ENCODE measurements at regions not wholly inside any gene's neighbourhood (a gene's known extent, or its start where the extent isn't known, plus 50 kb on each side); places are given as distances from the start of the nearest gene placed in this dataset.

DNA sequence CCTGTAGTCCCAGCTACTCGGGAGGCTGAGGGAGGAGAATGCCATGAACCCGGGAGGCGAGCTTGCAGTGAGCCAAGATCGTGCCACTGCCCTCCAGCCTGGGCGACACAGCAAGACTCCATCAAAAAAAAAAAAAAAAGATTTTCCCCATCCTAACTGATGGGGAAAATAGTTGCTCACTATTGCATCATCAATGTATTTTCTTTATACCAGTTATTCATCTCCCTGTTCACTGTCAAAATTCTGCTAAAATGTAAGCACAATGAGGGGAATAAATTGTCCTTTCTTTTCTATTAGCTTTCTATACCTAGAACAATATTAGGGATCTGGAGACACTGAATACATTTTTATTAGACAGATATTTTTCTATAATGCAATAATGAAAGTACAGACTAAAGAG, 561.3 kb downstream of the CCER1 start:
- DNase-seq, result no peak
- H3K9ac ChIP-seq (ENCODE audit: extremely low read depth, insufficient read length, low read length), result no peak overlapping the region
- H2BK120ac ChIP-seq (ENCODE audit: low read depth, low read length, poor library complexity, severe bottlenecking), result no peak overlapping the region
- H3K4me1 ChIP-seq (ENCODE audit: insufficient read depth, low read length), result no peaks in the 10 kb centered on the region
- no peak overlapping the region for H2BK5ac ChIP-seq (ENCODE audit: insufficient read length, low read length)
- no peak overlapping the region for H3T11ph ChIP-seq (ENCODE audit: low read length)
- no peaks in the 10 kb centered on the region for H3K79me1 ChIP-seq (ENCODE audit: insufficient read depth, low read depth, low read length, poor library complexity, severe bottlenecking)
- H2BK20ac ChIP-seq (ENCODE audit: low read depth, low read length, poor library complexity, severe bottlenecking), result no peak overlapping the region
- H3K14ac ChIP-seq (ENCODE audit: insufficient read depth, low read length), result no peak overlapping the region
- no peak overlapping the region for H3K27ac ChIP-seq (ENCODE audit: insufficient read length, low read depth, low read length)
- no peak overlapping the region for H2AFZ ChIP-seq (ENCODE audit: low read length)
- H3K23ac ChIP-seq (ENCODE audit: insufficient read length, low read depth, low read length), result no peak overlapping the region
- Mint-ChIP-seq H3K4me1 (no peaks in the 10 kb centered on the region), H3K27me3 (ENCODE audit: low read depth) (no peaks in the 10 kb centered on the region; the same call in 1 of the 2 replicates), H3K36me3 (ENCODE audit: insufficient read depth in 1 of 3, low read depth in 3 of 3) (peaks cover 0 to 9% (median 0%) of the 10 kb centered on the region in 3 experiments; a peak in 3 of 7 replicates), H3K9me3 (peaks cover 8 to 10% of the 10 kb centered on the region in 2 experiments; a peak in 4 of 5 replicates), H3K27ac (no peak overlapping the region), H3K4me3 (no peak overlapping the region)
- no peak overlapping the region for H3K4me2 ChIP-seq (ENCODE audit: insufficient read depth, insufficient read length, low read length)
- H3K56ac ChIP-seq (ENCODE audit: insufficient read length, low read depth, low read length), result no peak overlapping the region
- no peak overlapping the region for H3K18ac ChIP-seq (ENCODE audit: insufficient read length, low read depth, low read length)
- no peaks in the 10 kb centered on the region for H3K9me3 ChIP-seq (ENCODE audit: control insufficient read depth, low read depth, low read length)
- H3K79me2 ChIP-seq (ENCODE audit: insufficient read depth, low read length), result no peaks in the 10 kb centered on the region
- H4K20me1 ChIP-seq (ENCODE audit: control insufficient read depth, insufficient read depth, insufficient read length), result no peaks in the 10 kb centered on the region
- H3K23me2 ChIP-seq (ENCODE audit: insufficient read length, low read depth, low read length, poor library complexity, severe bottlenecking), result no peaks in the 10 kb centered on the region
- WGBS (ENCODE audit: extremely low coverage, insufficient read length, low lambda C conversion rate), result no CpG with 5 or more reads among the region's 5 CpGs
- H4K5ac ChIP-seq (ENCODE audit: insufficient read length, low read depth, low read length), result no peak overlapping the region
- H2BK15ac ChIP-seq (ENCODE audit: low read depth, low read length), result no peak overlapping the region
- H4K91ac ChIP-seq (ENCODE audit: insufficient read length, low read depth, low read length), result no peak overlapping the region
- no peaks in the 10 kb centered on the region for H3K27me3 ChIP-seq (ENCODE audit: insufficient read depth, low read length)
- TF ChIP-seq, protein P1, sequence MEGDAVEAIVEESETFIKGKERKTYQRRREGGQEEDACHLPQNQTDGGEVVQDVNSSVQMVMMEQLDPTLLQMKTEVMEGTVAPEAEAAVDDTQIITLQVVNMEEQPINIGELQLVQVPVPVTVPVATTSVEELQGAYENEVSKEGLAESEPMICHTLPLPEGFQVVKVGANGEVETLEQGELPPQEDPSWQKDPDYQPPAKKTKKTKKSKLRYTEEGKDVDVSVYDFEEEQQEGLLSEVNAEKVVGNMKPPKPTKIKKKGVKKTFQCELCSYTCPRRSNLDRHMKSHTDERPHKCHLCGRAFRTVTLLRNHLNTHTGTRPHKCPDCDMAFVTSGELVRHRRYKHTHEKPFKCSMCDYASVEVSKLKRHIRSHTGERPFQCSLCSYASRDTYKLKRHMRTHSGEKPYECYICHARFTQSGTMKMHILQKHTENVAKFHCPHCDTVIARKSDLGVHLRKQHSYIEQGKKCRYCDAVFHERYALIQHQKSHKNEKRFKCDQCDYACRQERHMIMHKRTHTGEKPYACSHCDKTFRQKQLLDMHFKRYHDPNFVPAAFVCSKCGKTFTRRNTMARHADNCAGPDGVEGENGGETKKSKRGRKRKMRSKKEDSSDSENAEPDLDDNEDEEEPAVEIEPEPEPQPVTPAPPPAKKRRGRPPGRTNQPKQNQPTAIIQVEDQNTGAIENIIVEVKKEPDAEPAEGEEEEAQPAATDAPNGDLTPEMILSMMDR (conservative IDR thresholded peaks at IDR 0.05), result no peak
- no peak overlapping the region for H2AK5ac ChIP-seq (ENCODE audit: insufficient read length, low read length)
- no peak overlapping the region for H2BK12ac ChIP-seq (ENCODE audit: insufficient read length, low read depth, low read length)
- no peak overlapping the region for H4K8ac ChIP-seq (replicated peaks; ENCODE audit: insufficient read length, low read depth, low read length)
- H3K4ac ChIP-seq (ENCODE audit: low read depth, low read length), result no peak overlapping the region

All from H9 (cell line).